GM21717 (cell line): ENCODE measurements at regions not wholly inside any gene's neighbourhood (a gene's known extent, or its start where the extent isn't known, plus 50 kb on each side); places are given as distances from the start of the nearest gene placed in this dataset.
A peak's percentile ranks its signal among the peaks of the same experiment; 100 is the strongest.

ENCODE experiments used
- ATAC-seq: cut with Tn5 transposase; IDR thresholded peaks from one replicate; pipeline ENCODE4 v1.9.1; 2021; ENCODE audit warnings: mild to moderate bottlenecking, moderate library complexity; ENCODE audit not compliant: unreplicated experiment

GRCh38 chr5:39846144-39846543 lies 421.4 kb upstream of the DAB2 start:
- ATAC-seq: no peak

DNA sequence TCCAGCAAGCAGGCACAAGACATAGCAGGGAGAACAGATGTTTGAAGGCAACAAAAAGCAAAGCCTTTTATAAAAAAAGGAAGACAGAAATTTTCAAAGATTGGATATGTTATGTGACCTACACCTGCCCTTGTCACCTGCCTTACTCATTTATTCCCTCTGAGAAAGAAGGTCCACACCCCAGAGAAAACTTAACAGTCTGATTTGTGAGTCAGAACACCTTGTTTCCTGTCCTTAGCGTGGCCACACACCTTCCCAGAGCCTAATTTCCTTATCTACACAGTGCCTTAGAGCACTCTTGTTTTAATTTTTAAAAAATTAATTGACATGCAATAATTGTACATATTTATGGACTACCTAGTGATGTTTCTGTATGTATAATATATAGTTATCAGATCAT lies 419.0 kb upstream of the DAB2 start:
- ATAC-seq: no peak

DNA sequence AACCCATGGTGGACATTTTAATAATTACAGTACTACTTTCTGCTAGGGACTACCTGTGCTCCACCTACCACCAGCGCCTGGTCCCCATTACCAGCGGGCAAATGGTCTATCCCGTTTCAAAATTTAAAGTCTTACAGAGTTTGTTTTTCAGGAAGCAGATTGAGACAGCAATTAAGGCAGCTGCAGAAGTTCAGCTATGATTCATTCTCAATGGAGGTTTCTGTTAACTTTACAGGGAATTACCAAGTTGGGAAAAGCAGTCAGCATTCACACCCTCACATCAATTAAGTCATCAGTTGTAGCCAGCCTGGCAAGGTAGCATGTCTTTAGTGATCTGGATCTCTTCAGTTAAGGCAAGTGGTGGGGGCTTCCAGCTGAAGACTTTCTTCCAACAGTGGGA lies 410.6 kb upstream of the DAB2 start:
- ATAC-seq: no peak

- ATAC-seq: no peak
Observed at GRCh38 chr5:39829441-39829840, 404.7 kb upstream of the DAB2 start.

GRCh38 chr5:39826051-39826450 lies 401.3 kb upstream of the DAB2 start:
- ATAC-seq: no peak

- no peak for ATAC-seq
Observed at GRCh38 chr5:39825301-39825700, 400.5 kb upstream of the DAB2 start.

GRCh38 chr5:39822020-39822419 lies 397.2 kb upstream of the DAB2 start:
- no peak for ATAC-seq

DNA sequence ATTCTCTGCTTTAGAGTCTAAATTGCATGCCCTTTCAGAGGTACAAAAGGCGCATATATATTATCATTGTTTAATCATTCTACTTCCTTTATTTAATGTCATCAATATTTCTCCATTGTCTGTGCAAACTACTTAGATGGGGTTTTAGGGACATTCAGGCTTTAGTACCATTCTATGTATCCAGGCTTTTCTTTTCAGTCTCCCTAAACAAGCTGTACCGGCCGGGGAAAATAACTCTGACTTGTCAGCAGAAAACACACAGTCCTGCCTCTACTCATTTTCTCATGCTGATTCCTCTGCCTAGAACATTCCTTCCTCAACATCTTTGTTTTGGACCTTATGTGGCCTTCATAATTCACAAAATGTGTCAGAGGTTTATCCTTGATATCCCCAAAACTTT lies 392.1 kb upstream of the DAB2 start:
- no peak for ATAC-seq

DNA sequence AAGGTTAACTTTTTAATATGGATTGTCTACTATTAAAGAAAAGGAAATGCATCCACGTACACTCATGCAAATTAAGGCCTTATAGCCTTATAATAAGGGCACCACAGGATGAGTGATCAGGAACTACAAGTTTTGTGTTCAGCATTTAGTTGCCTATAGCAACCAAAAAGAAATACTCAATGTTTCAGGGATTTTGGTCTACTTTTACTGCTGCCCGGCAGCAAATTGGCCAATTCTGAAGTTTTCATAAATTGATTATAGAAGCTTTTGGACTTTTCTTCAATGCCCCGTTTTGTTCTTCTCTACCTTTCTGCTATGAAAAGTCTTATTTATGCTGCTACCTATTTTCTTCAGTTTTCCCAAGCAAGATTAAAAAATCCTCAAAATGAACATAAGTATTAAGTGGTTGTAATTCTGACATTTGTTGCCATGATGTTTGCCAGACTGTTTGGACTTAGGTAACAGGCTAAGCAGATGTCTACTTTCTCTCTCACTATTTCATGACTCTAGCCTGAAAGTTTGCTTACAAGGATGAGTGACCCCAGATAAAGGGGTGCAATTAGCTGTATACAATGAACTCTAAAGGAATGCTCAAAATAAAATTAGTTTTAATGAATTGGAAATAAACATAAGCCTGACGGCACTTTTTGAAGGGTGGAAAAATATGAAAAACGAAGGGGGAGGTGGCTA lies 391.5 kb upstream of the DAB2 start:
- no peak for ATAC-seq

DNA sequence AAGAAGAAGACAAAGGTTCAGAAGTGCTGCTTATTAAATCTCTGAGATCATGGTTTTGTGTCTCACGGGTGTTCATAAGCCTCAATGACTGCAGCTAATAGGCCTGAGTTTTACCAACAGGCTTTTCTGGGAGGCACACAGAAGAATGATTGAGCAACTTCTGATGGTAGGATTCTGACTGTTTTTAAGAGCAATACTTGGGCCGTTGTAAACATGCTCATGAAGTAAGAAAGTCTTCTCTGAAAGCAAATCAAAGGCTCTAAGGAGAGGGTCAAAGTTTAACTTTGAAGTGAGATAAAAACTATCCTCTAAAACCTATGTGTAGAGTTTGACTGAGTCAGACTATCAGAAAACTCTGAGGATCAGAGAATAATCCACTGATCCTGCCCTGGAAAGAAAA lies 390.9 kb upstream of the DAB2 start:
- no peak for ATAC-seq

- ATAC-seq: no peak
Observed at GRCh38 chr5:39811381-39811780, 386.6 kb upstream of the DAB2 start.

GRCh38 chr5:39808656-39809055 lies 383.9 kb upstream of the DAB2 start:
- no peak for ATAC-seq

- no peak for ATAC-seq
Observed at GRCh38 chr5:39801306-39801705, 376.5 kb upstream of the DAB2 start.

DNA sequence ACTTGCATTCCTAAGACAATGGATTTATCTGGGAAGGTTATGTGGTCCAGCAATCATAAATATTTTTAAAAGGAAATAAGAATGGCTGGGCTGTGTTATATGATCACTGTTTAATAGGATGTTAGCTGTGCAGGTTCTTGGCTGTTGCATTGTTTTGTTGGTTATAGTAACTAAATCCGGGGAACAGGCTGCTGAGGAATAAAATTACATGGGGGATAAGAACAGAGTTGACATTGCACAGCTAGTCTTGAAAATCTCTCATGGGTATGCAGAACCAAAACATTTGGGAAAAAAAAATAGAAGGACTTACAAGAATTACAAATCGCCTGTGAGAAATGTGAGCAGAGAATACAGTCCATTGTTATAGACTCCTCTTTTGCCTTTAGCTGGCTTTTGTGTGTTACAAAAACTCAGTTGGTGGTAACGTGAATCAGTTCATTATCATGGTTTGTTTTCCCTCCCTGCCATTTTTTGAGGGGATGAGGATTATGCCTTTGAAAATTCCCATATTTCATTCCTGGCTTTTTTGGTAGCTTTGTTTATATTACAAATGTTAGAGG lies 375.3 kb upstream of the DAB2 start:
- ATAC-seq: no peak

DNA sequence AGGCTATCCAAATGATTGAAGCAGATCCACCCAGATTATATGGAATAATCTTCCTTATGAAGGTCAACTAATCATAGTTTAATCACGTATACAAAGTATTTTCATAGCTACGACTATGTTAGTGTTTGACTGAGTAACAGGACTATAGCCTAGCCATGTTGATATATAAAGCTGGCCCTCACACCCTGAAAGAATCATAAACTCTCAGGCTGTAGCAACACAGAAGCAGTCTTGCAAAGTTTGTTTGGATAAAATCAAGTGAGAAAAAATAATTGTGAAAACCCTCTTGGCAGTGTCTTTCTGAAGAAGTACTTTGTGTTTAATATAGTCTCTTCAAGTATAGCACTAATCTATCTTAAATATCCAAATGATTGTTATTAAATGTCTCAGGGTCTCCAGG lies 374.5 kb upstream of the DAB2 start:
- ATAC-seq: no peak

GRCh38 chr5:39794513-39795210 lies 369.9 kb upstream of the DAB2 start:
- ATAC-seq: no peak

GRCh38 chr5:39785410-39785809 lies 360.6 kb upstream of the DAB2 start:
- no peak for ATAC-seq

DNA sequence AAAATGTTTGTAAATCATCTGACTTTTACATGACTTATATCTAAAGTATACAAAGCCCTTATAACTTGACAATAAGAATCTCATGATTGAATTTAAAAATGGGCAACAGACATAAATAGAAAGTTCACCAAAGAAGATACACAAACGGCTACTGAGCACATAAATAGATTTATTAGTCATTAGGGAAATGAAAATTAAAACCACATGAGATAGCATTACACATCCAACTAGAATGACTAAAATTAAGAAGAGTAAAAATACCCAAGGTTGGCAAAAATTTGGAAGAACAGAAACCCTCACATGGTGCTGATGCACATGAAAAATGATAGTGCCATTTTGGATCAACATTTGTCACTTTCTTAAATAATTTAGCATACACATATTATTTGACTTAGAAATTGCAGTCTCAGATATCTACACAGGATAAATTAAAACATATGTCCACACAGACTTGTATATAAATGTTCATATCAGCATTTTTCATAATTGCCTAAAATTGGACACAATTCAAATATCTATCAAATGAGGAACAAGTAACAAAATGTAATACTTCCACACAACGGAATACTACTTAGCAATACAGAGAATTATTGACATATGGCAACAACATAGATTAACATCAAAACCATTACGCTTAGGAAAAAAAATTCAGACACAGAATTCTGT lies 359.1 kb upstream of the DAB2 start:
- peak; percentile 76 for ATAC-seq

- ATAC-seq: no peak
Observed at GRCh38 chr5:39780347-39780746, 355.6 kb upstream of the DAB2 start.

- no peak for ATAC-seq
Observed at GRCh38 chr5:39779831-39780230, 355.1 kb upstream of the DAB2 start.

DNA sequence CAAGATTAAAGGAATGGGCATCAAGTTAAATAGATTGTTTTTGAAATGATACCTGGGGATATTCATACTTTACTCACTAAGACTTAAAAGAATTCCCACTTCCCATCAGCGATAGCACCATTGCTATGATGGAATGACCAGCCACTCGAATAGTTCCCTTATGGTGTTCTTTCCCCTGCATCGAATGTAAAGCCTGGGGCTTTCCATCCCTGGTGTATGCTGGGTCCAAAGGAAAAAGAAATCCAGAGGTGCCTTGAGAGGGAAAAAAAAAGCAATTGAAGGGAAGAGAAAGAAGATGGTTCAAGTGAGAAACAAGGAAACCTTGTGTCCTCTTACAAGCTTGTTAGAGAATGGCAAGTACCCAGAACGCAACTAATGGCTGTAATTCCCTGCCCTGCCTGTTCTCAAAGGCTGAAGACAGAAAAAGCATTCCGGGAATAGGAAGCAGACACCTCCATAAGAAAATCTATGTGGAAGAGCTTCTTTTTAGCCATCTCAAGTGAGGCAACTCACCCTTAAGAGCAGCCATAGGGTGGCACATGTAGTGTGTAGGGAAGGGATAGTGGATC lies 351.1 kb upstream of the DAB2 start:
- ATAC-seq: no peak
